HEK293 (cell line): ENCODE measurements at regions not wholly inside any gene's neighbourhood (a gene's known extent, or its start where the extent isn't known, plus 50 kb on each side); places are given as distances from the start of the nearest gene placed in this dataset.

Experiments used
- CTCF ChIA-PET: fragments of 350-600 bp; formaldehyde crosslinking; extraction: SDS; loops from one replicate; lab custom pipeline; 2021; ENCODE audit warnings: antibody characterized with exemption; lab: Yijun Ruan, JAX
- POLR2A ChIA-PET: fragments of 300-600 bp; formaldehyde crosslinking; extraction: SDS; loops from one replicate; lab custom pipeline; 2020; ENCODE audit warnings: antibody characterized with exemption, inconsistent platforms; lab: Yijun Ruan, JAX
- H3K27ac ChIP-seq: fragments of 200-500 bp; sonication (Bioruptor generic); 2 replicates; pipeline ENCODE4 v1.5.1; 2014; ENCODE audit warnings: low read depth, low read length, control low read depth, inconsistent platforms; ENCODE audit errors: extremely low read depth
- H3K36me3 ChIP-seq, 2 experiments: fragments of 200-500 bp in 1 of 2; sonication (Bioruptor generic) in 1 of 2; 1 replicate in 1 of 2; 2 replicates in 1 of 2; pipeline ENCODE4 v1.5.1; 2014 to 2017; ENCODE audit warnings: inconsistent platforms in 2 of 2, low read length in 2 of 2; ENCODE audit not compliant: control insufficient read depth in 2 of 2, insufficient read depth in 1 of 2
- H3K4me1 ChIP-seq: fragments of 200-500 bp; sonication (Bioruptor generic); 2 replicates; pipeline ENCODE4 v1.5.1; 2014; ENCODE audit warnings: mild to moderate bottlenecking, low read length, inconsistent platforms; ENCODE audit not compliant: control insufficient read depth, insufficient read depth
- H3K4me3 ChIP-seq: 2 replicates; pipeline ENCODE4 v1.5.1; 2011; ENCODE audit warnings: low read depth, mild to moderate bottlenecking, control low read depth, low read length, moderate library complexity
- H3K9me3 ChIP-seq: fragments of 200-500 bp; sonication (Bioruptor generic); 2 replicates; pipeline ENCODE4 v1.5.1; 2014; ENCODE audit warnings: low read depth, low read length, inconsistent platforms; ENCODE audit not compliant: control insufficient read depth, insufficient read depth
- AEBP2 ChIP-seq: fragments of 450-650 bp; formaldehyde crosslinking; IDR thresholded peaks from 2 replicates; pipeline ENCODE4 v1.5.1; 2016; ENCODE audit warnings: missing biosample characterization, missing genetic modification characterization, borderline replicate concordance
- HIC1 ChIP-seq: fragments of 450-650 bp; formaldehyde crosslinking; IDR thresholded peaks from 2 replicates; pipeline ENCODE4 v1.5.1; 2016; ENCODE audit warnings: missing biosample characterization, missing genetic modification characterization
- KLF16 ChIP-seq: fragments of 450-650 bp; formaldehyde crosslinking; IDR thresholded peaks from 2 replicates; pipeline ENCODE4 v1.5.1; 2017; ENCODE audit warnings: missing biosample characterization, missing genetic modification characterization
- ZNF132 ChIP-seq: fragments of 450-650 bp; formaldehyde crosslinking; IDR thresholded peaks from 2 replicates; pipeline ENCODE4 v1.5.1; 2017; ENCODE audit warnings: missing biosample characterization, missing genetic modification characterization, borderline replicate concordance
- ZNF140 ChIP-seq: fragments of 450-650 bp; formaldehyde crosslinking; IDR thresholded peaks from 2 replicates; pipeline ENCODE4 v1.5.1; 2016; ENCODE audit warnings: missing biosample characterization, missing genetic modification characterization
- ZNF148 ChIP-seq: fragments of 450-650 bp; formaldehyde crosslinking; IDR thresholded peaks from 2 replicates; pipeline ENCODE4 v1.5.0; 2017; ENCODE audit warnings: missing biosample characterization, missing genetic modification characterization, borderline replicate concordance
- ZNF169 ChIP-seq: fragments of 450-650 bp; formaldehyde crosslinking; IDR thresholded peaks from 2 replicates; pipeline ENCODE4 v1.5.1; 2016; ENCODE audit warnings: missing biosample characterization, missing genetic modification characterization
- ZNF211 ChIP-seq: fragments of 450-650 bp; formaldehyde crosslinking; IDR thresholded peaks from 2 replicates; pipeline ENCODE4 v1.5.1; 2016; ENCODE audit warnings: low read depth, missing biosample characterization, missing genetic modification characterization
- ZNF214 ChIP-seq: fragments of 450-650 bp; formaldehyde crosslinking; IDR thresholded peaks from 2 replicates; pipeline ENCODE4 v1.5.1; 2017; ENCODE audit warnings: missing biosample characterization, mild to moderate bottlenecking, missing genetic modification characterization, borderline replicate concordance
- ZNF335 ChIP-seq: fragments of 450-650 bp; formaldehyde crosslinking; conservative IDR thresholded peaks from 2 replicates; pipeline ENCODE4 v1.5.1; 2016; ENCODE audit warnings: missing biosample characterization, missing genetic modification characterization
- ZNF558 ChIP-seq: fragments of 450-650 bp; formaldehyde crosslinking; IDR thresholded peaks from 2 replicates; pipeline ENCODE4 v1.5.1; 2016; ENCODE audit warnings: missing biosample characterization, missing genetic modification characterization
- ZNF561 ChIP-seq: fragments of 450-650 bp; IDR thresholded peaks from 2 replicates; pipeline ENCODE4 v1.5.1; 2018; ENCODE audit warnings: missing biosample characterization, missing genetic modification characterization, borderline replicate concordance
- ZNF585B ChIP-seq: fragments of 450-650 bp; formaldehyde crosslinking; IDR thresholded peaks from 2 replicates; pipeline ENCODE4 v1.5.1; 2016; ENCODE audit warnings: missing biosample characterization, missing genetic modification characterization
- ZNF626 ChIP-seq: fragments of 450-650 bp; sonication (Bioruptor Pico); formaldehyde crosslinking; IDR thresholded peaks from 2 replicates; pipeline ENCODE4 v1.5.1; 2018; ENCODE audit warnings: missing biosample characterization, missing genetic modification characterization, inconsistent platforms
- ZSCAN30 ChIP-seq: fragments of 450-650 bp; IDR thresholded peaks from 2 replicates; pipeline ENCODE4 v1.5.1; 2018; ENCODE audit warnings: missing biosample characterization, mild to moderate bottlenecking, missing genetic modification characterization, moderate library complexity

- POLR2A ChIA-PET, result no interaction called here
- CTCF ChIA-PET, result no interaction called here
- no peak for TF ChIP-seq ZSCAN30
- TF ChIP-seq KLF16 (tag by site-specific recombination), result no peak
- TF ChIP-seq ZNF211 (tag by site-specific recombination), result no peak
- no peak for TF ChIP-seq ZNF626
- TF ChIP-seq AEBP2 (tag by site-specific recombination), result no peak
- no peak for TF ChIP-seq ZNF585B (tag by site-specific recombination)
- TF ChIP-seq ZNF148, result no peak
- TF ChIP-seq ZNF561 (tag by site-specific recombination), result no peak
- TF ChIP-seq ZNF140 (tag by site-specific recombination), result no peak
- no peak for TF ChIP-seq ZNF214 (tag by site-specific recombination)
- Histone ChIP-seq H3K27ac (no peak overlapping the region), H3K4me3 (no peak overlapping the region), H3K36me3 (no peaks in the 10 kb centered on the region), H3K4me1 (no peaks in the 10 kb centered on the region), H3K9me3 (no peaks in the 10 kb centered on the region)
These were observed 1559.7 kb upstream of the AGA start for GRCh38 chr4:179001918-179002317.

- no peak for TF ChIP-seq ZNF132 (tag by site-specific recombination)
- TF ChIP-seq ZNF335 (tag by site-specific recombination), result no peak
- TF ChIP-seq ZNF169 (tag by site-specific recombination), result no peak
- no peak for TF ChIP-seq AEBP2 (tag by site-specific recombination)
- TF ChIP-seq HIC1 (tag by site-specific recombination), result no peak
- no peak for TF ChIP-seq ZNF558 (tag by site-specific recombination)
- H3K4me3 ChIP-seq, result no peak overlapping the region
- ChIA-PET CTCF (no interaction called here), POLR2A (no interaction called here)
- no peak overlapping the region for H3K27ac ChIP-seq
- no peaks in the 10 kb centered on the region for H3K4me1 ChIP-seq
- H3K9me3 ChIP-seq, result no peaks in the 10 kb centered on the region
- no peaks in the 10 kb centered on the region for H3K36me3 ChIP-seq
These were observed 1565.5 kb upstream of the AGA start for GRCh38 chr4:179007755-179008154.
